HFF-Myc (cell line): ENCODE measurements at regions not wholly inside any gene's neighbourhood (a gene's known extent, or its start where the extent isn't known, plus 50 kb on each side); places are given as distances from the start of the nearest gene placed in this dataset.

ENCODE experiments used
- DNase-seq: peaks from one replicate; pipeline ENCODE4 v3.0.0-alpha.2; 2011; ENCODE audit warnings: low read depth; ENCODE audit errors: extremely low read depth
- H3K4me3 ChIP-seq: replicated peaks from 2 replicates; pipeline ENCODE4 v1.5.1; 2011; ENCODE audit warnings: low read depth, mild to moderate bottlenecking, control low read depth, low read length
- CTCF ChIP-seq: IDR thresholded peaks from 2 replicates; pipeline ENCODE4 v1.5.1; 2012; ENCODE audit warnings: mild to moderate bottlenecking, low read depth, low read length, control low read depth; ENCODE audit errors: missing control alignments

- TF ChIP-seq CTCF, result peak; percentile 10
- H3K4me3 ChIP-seq, result peak overlapping the region; percentile 77
Observed at GRCh38 chr6:71420095-71420692, 131.6 kb downstream of the OGFRL1 start.

DNA sequence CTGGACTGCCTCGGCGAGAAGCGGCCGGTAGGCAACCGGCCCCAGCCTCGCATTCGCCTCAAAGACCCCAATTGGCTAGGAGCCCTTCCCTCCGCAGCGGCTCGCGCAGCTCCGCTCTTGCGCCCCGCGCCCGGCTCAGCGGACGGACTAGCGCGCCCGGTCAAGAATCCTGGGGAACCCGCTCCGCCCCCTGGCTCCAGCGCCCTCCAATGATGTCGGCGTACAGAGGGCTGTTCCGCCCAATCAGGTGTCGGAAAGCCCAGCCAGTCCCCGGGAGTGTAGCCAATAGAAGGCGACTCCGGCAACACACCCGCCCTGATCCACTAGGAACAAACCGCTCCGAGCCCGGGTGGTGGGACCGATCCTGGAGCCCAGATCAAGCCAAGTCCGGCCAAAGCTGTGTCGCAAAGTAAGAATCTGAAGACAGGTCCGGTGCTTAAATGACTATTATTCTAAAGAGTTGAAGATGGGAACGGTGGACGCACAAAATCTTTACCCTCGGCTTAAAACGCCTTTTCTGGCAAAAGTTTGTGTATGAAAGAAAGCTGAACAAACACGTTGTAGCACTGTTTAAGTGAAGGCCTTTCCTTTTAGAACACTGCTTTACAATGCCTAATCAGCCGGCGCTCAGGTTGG, 132.2 kb downstream of the OGFRL1 start:
- no peak for TF ChIP-seq CTCF
- peak; percentile 78 for DNase-seq
- peak overlapping the region; percentile 77 for H3K4me3 ChIP-seq

More at GRCh38 chr6:71420095-71420692, 131.6 kb downstream of the OGFRL1 start:
- DNase-seq, result no peak

GRCh38 chr6:71421611-71422010, 133.0 kb downstream of the OGFRL1 start:
- H3K4me3 ChIP-seq, result no peak overlapping the region

GRCh38 chr6:71430018-71430417, 141.4 kb downstream of the OGFRL1 start:
- no peak for TF ChIP-seq CTCF
- no peak for DNase-seq

More at GRCh38 chr6:71421611-71422010, 133.0 kb downstream of the OGFRL1 start:
- TF ChIP-seq CTCF, result no peak
- DNase-seq, result no peak

GRCh38 chr6:71433441-71433840, 144.8 kb downstream of the OGFRL1 start:
- TF ChIP-seq CTCF, result no peak
- H3K4me3 ChIP-seq, result no peak overlapping the region
- no peak for DNase-seq

More at GRCh38 chr6:71430018-71430417, 141.4 kb downstream of the OGFRL1 start:
- no peak overlapping the region for H3K4me3 ChIP-seq

DNA sequence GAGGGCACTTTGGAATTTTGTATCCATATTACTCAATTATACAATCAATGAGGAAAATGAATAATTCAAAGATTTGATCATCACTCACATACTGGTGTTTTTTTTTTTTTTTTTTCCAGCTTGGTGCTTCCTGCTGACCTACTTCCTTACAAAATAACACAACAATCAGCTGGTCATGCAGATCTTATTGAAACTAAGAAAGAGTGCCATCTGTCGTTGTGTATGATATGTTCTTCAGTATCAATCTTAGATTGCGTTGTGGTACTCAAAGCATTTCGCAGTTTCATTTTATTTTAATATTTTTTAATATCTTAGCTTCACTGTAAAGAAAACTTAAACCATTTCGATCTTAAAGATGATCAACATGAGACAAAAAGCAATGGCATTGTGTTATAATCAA, 155.6 kb downstream of the OGFRL1 start:
- no peak overlapping the region for H3K4me3 ChIP-seq
- no peak for DNase-seq
- TF ChIP-seq CTCF, result no peak

GRCh38 chr6:71446057-71446456, 157.4 kb downstream of the OGFRL1 start:
- DNase-seq, result no peak
- H3K4me3 ChIP-seq, result no peak overlapping the region
- TF ChIP-seq CTCF, result no peak
